ENCODE measurements at regions not wholly inside any gene's neighbourhood (a gene's known extent, or its start where the extent isn't known, plus 50 kb on each side); places are given as distances from the start of the nearest gene placed in this dataset.
A peak's percentile ranks its signal among the peaks of the same experiment; 100 is the strongest.
"Not testable (repeated sequence)": the region's sequence is repeated elsewhere in the genome, so short reads cannot be mapped to it uniquely, and the experiment has no call there.

DNA sequence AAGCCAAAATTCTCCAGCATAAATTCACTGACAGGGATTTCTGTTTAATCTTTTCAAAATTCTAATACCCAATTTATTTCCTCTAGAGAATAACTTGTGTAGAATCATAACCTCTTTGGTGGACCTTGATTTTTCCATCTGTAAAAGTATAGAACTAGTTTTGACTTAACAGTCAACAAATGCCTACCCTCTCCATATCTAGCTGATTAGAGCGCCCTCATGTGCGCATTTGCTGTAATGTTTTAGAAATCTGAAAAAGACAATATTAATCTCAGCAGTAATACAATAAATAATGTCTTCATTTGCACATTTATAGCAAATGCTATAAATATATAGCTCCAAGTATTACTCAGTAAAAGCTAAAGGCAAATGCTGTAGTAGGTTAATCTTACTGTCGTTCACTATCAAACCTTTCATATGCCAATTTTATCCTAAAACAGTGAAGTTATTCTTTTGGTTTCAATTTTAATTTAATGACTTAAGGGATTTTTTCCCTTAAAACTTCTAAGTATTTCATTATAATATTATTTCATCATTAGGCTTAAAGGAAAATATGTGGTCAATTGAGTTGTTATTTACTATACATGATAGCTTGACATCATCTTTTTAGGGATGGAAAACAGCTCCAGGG is 153.6 kb upstream of the EFCAB3 start:
- DNase-seq; ATAC-seq; H3K4me1 ChIP-seq; H3K4me3 ChIP-seq; H3K36me3 ChIP-seq; intact Hi-C loops (cut with DNase I); H3K27ac ChIP-seq; H3K9me3 ChIP-seq; H3K27me3 ChIP-seq: not testable (repeated sequence)
- TF ChIP-seq, protein P1, sequence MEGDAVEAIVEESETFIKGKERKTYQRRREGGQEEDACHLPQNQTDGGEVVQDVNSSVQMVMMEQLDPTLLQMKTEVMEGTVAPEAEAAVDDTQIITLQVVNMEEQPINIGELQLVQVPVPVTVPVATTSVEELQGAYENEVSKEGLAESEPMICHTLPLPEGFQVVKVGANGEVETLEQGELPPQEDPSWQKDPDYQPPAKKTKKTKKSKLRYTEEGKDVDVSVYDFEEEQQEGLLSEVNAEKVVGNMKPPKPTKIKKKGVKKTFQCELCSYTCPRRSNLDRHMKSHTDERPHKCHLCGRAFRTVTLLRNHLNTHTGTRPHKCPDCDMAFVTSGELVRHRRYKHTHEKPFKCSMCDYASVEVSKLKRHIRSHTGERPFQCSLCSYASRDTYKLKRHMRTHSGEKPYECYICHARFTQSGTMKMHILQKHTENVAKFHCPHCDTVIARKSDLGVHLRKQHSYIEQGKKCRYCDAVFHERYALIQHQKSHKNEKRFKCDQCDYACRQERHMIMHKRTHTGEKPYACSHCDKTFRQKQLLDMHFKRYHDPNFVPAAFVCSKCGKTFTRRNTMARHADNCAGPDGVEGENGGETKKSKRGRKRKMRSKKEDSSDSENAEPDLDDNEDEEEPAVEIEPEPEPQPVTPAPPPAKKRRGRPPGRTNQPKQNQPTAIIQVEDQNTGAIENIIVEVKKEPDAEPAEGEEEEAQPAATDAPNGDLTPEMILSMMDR (IDR thresholded peaks at IDR 0.05), result peak in 1 of 2 donors; percentile 14

DNA sequence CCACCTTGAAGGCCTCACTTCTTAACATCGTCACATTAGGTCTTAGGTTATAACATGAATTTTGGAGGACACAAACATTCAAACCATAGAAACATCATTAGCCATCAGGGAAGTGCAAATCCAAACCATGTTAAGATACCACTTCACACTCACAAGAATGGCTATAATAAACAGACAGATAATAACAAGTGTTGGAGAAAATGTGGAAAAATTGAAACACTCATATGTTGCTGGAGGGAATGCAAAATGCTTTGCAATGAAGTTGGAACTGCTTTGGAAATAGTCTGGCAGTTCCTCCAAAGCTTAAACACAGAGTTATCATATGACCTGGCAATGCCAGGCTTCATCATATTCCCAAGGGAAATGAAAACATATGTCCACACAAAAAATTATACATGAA is 156.8 kb upstream of the EFCAB3 start:
- H3K4me3 ChIP-seq; H3K27me3 ChIP-seq; intact Hi-C loops (cut with DNase I): not testable (repeated sequence)

DNA sequence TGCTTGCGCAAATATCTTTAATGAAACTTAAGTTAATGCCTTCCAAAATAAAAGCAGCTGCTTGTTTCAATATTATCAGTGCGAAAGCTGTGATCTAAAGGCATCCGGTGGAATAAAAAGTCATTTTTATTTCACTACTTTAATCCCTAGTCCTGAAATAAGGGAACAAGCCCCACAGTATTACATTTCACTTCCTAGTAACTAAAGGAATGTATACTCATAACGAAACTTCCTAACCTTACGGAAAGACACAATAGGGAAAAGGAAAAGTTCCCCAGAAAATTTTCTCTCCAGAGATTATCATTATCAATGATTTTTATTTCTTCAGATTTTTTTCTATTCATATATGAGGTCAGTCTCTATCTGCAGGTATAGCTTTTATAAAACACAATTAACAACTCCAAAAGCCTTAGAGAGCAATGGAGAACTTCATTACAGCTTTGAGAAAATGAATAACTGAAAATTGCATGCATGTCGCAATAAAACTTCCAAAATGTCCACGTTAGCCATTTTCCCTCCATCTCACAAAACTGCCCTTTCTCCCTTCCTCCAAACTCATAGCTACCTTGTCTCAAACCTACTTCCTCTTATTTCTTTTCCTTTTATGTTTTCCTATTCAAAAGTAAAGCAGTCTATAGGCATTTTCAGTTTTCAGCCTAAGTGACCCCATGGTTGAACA is 154.3 kb upstream of the MED13 start:
- no peaks in the 10 kb centered on the region for H3K27me3 ChIP-seq
- H3K4me1 ChIP-seq, result no peaks in the 10 kb centered on the region
- TF ChIP-seq, protein P1 (IDR thresholded peaks at IDR 0.05), result no peak
- H3K36me3 ChIP-seq, result no peaks in the 10 kb centered on the region
- no peak overlapping the region for H3K27ac ChIP-seq
- H3K9me3 ChIP-seq, result no peaks in the 10 kb centered on the region
- DNase-seq (no peak), ATAC-seq (no peak)
- intact Hi-C loops (cut with DNase I), result no loop called here
- no peak overlapping the region for H3K4me3 ChIP-seq

More for the DNA sequence above, 156.8 kb upstream of the EFCAB3 start:
- H3K4me1 ChIP-seq, DNase-seq, H3K36me3 ChIP-seq, H3K9me3 ChIP-seq, H3K27ac ChIP-seq, ATAC-seq: not testable (repeated sequence)

DNA sequence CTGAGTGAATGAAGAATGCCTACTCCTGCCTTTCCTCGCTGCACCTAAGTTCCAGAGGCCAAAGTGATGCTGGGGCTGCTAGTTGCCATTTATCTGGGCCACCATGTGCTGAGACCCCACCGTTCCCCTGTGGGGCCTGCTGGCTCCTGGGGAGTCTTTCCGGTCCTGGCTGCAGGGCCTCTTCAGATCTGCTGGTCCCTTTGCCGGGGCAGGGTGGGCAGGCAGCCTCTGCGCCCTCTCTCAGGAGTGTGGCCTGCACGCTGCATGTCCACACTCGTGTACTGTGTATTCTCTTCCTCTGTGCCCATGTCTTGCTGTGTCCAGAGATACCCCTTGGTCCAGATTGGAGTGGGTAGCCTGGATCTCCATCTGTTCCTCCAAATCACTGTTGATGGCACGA is 151.8 kb upstream of the MED13 start:
- H3K4me3 ChIP-seq, result no peak overlapping the region
- intact Hi-C loops (cut with DNase I), result no loop called here
- H3K9me3 ChIP-seq, result no peaks in the 10 kb centered on the region
- no peaks in the 10 kb centered on the region for H3K36me3 ChIP-seq
- no peaks in the 10 kb centered on the region for H3K27me3 ChIP-seq
- no peak for DNase-seq
- TF ChIP-seq, protein P1 (IDR thresholded peaks at IDR 0.05), result no peak
- H3K4me1 ChIP-seq, result no peaks in the 10 kb centered on the region
- ATAC-seq, result no peak
- H3K27ac ChIP-seq, result no peak overlapping the region

DNA sequence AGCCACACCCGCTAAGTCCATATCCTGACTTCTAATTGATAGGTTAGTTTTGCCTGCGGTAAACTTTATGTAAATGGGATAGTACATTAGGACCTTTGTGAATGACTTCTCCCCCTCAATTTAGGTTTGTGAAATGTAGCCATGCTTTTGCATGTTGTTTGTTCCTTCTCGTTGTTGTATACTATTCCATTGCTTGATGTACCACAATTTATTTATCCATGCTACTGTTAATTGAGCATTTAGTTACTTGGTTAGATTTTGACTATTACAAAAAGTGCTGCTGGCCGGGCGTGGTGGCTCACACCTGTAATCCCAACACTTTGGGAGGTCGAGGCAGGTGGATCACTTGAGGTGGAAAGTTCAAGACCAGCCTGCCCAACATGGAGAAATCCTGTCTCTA is 150.8 kb upstream of the MED13 start:
- not testable (repeated sequence) for ATAC-seq, H3K27ac ChIP-seq

DNA sequence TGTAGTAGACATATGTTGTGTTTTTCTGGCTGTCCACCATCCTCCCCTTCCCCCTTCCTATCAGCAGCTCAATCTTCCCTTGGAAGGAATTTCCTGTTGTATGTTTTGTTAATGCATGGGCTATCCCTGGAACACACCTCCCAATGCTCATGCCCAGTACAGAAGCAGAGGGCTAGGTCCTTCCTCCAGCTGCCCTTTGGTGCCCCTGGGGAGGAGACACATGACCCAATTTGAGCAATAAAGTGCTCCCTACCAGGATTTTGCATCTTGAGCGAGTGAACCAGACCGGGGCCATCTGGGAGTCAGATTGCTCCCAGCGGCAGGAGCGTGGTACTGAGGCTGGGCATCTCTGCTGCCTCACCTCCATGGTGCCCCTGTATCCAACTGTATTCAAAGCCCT is 141.5 kb upstream of the MED13 start:
- DNase-seq, result no peak
- intact Hi-C loops (cut with DNase I), result no loop called here
- no peak overlapping the region for H3K27ac ChIP-seq
- TF ChIP-seq, protein P1 (IDR thresholded peaks at IDR 0.05), result no peak
- no peak overlapping the region for H3K4me3 ChIP-seq
- ATAC-seq, result no peak
- H3K4me1 ChIP-seq, result no peaks in the 10 kb centered on the region
- no peaks in the 10 kb centered on the region for H3K27me3 ChIP-seq
- H3K36me3 ChIP-seq, result no peaks in the 10 kb centered on the region
- H3K9me3 ChIP-seq, result peaks cover 0 to 4% of the 10 kb centered on the region in 2 donors

More for the DNA sequence above, 150.8 kb upstream of the MED13 start:
- H3K9me3 ChIP-seq; DNase-seq; H3K36me3 ChIP-seq; intact Hi-C loops (cut with DNase I); H3K4me3 ChIP-seq; H3K27me3 ChIP-seq; H3K4me1 ChIP-seq: not testable (repeated sequence)

DNA sequence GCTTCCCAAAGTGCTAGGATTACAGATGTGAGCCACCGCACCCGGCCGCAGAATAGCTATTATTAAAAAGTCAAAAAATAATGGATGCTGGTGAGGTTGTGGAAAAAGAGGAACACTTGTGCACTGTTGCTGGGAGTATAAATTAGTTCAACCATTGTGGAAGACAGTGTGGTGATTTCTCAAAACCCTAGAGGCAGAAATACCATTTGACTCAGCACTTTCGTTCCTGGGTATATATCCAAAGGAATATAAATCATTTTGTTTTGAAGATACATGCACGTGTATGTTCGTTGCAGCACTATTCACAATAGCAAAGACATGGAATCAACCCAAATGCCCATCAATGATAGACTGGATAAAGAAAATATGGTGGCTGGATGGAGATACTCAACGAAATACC is 132.1 kb upstream of the MED13 start:
- H3K4me1 ChIP-seq; H3K4me3 ChIP-seq; H3K27me3 ChIP-seq; DNase-seq; H3K9me3 ChIP-seq; intact Hi-C loops (cut with DNase I); ATAC-seq; H3K36me3 ChIP-seq; H3K27ac ChIP-seq: not testable (repeated sequence)

DNA sequence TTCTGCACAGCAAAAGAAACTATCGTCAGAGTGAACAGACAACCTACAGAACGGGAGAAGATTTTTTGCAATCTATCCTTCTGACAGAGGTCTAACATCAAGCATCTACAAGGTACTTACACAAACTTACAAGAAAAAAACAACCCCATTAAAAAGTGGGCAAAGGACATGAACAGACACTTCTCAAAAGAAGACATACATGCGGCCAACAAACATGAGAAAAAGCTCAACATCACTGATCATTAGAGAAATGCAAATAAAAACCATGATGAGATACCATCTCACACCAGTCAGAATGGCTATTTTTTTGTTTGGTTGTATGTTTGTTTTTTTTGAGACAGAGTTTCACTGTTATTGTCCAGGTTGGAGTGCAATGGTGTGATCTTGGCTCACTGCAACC is 131.5 kb upstream of the MED13 start:
- H3K27me3 ChIP-seq; DNase-seq; intact Hi-C loops (cut with DNase I); H3K4me1 ChIP-seq; H3K4me3 ChIP-seq; ATAC-seq; H3K27ac ChIP-seq; H3K9me3 ChIP-seq; H3K36me3 ChIP-seq: not testable (repeated sequence)

Measured in left lung (tissue), 4 donors.